ENCODE measurements at regions not wholly inside any gene's neighbourhood (a gene's known extent, or its start where the extent isn't known, plus 50 kb on each side); places are given as distances from the start of the nearest gene placed in this dataset.

DNA sequence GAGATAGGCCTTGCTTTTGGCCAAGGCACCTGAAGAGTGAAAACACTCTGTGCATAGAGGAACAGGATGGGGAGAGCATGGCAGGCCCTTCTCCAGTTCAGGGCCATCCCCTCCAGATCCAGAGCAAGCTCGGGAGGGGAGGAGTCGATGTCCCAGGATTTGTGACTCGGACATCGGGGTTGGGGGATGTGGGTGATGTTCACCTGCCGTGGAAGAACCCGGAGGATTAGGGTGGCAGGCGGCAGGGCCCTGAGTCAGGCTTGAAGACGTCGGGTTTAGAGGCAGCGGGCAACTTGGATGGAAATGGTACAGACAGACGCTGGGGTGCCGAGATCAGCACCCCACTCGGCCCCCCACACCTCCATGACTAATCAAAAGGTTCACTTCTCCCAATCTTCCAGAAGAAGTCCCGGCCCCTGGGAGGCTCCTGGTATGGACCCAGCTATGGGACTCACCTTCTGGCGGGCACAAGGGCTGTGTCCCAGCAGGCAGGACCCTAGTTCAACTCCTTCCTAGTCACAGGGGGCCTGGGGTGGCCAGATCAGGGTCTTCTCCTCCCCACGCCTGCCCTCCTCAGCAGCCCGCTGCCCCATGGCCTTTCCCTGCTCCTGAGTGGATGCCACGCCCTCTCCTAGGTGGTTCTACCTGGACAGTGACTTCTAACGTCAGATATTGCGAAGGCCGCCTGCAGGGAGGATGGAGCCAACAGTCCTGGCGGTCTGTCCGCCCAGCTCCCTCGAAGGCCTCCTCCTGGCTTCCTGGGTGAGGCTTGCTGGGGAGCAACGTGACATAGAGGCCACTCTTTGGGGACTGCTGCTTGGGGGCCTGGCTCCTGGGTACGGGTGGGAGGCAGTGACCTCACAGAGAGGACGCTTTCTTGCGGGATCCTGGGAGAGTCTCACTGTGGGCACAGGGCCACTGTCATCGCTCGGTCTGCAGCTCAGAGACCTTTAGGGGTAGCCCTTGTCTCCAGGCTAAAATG is 792.5 kb downstream of the BRD1 start:
- no peaks in the 10 kb centered on the region for H3K27me3 Mint-ChIP-seq (ENCODE audit: insufficient read depth)
- H3K4me3 Mint-ChIP-seq, result no peak overlapping the region
- DNase-seq, result no peak
- H3K9me3 Mint-ChIP-seq, result peaks cover 75% of the 10 kb centered on the region
- H3K27ac Mint-ChIP-seq, result no peak overlapping the region
- no peak for TF ChIP-seq CTCF (IDR thresholded peaks at IDR 0.05)
- H3K4me1 Mint-ChIP-seq (ENCODE audit: low read depth), result no peaks in the 10 kb centered on the region
- H3K36me3 Mint-ChIP-seq (ENCODE audit: low read depth), result peaks cover 9% of the 10 kb centered on the region

DNA sequence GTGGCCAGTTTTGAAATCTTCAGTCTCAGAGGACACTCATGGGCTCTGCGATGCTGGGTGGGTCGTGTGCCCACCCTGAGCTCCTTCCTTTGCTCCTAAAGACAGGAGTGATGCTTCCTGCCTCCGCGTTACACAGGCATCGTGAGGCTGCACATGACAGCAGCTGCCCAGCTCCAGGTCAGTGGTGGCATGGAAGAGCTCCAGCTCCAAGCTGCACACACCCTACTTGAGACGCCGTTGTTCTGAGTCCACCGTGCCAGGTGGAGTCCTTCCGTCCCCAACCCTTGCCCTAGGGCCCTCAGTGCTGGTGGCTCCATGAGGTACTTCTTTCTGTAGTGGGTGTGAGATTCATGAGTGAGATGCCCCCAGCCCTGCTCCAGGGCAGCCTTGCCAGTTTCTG is 794.1 kb downstream of the BRD1 start:
- Mint-ChIP-seq H3K36me3 (ENCODE audit: low read depth) (peaks cover 7% of the 10 kb centered on the region), H3K4me3 (no peak overlapping the region), H3K4me1 (ENCODE audit: low read depth) (no peaks in the 10 kb centered on the region), H3K9me3 (peaks cover 75% of the 10 kb centered on the region), H3K27me3 (ENCODE audit: insufficient read depth) (no peaks in the 10 kb centered on the region; the same call in 1 of the 2 replicates), H3K27ac (no peak overlapping the region)
- no peak for TF ChIP-seq CTCF (IDR thresholded peaks at IDR 0.05)
- no peak for DNase-seq

GRCh38 chr22:49032821-49033220 is 794.9 kb downstream of the BRD1 start:
- H3K27ac Mint-ChIP-seq, result no peak overlapping the region
- no peaks in the 10 kb centered on the region; the same call in 1 of the 2 replicates for H3K27me3 Mint-ChIP-seq (ENCODE audit: insufficient read depth)

DNA sequence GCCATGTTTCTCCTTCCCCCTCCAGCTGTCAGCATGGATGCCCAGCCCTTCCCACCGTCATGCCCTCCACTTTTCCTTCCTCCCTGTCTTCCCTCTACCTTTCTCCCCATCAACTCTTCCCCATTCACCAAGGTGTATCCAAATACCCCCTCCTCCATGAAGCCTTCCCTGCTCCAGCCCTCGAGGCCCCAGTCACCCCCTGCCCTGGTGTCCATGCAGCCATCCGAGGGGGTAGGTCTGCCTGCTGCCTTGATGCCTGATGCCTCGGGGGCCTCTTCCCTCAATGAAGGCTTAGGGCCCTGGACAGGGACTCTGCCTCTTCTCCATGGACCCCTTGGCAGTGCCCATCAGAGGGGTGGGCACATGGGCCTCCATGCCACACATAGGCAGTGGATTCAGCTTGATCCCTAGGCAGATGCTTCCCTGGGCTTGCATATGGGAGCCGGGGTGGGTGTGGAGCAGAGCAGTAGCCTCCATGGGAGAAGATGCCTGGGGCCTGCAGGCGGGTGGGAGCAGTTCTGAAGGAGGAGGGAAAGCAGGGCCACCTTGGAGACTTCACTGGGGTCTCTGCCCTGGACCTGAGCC is 795.8 kb downstream of the BRD1 start:
- Mint-ChIP-seq H3K27me3 (ENCODE audit: insufficient read depth) (no peaks in the 10 kb centered on the region; the same call in 1 of the 2 replicates), H3K27ac (no peak overlapping the region)
- no peak for TF ChIP-seq CTCF (IDR thresholded peaks at IDR 0.05)

More at GRCh38 chr22:49032821-49033220, 794.9 kb downstream of the BRD1 start:
- TF ChIP-seq CTCF (IDR thresholded peaks at IDR 0.05), result no peak
- peaks cover 9% of the 10 kb centered on the region for H3K36me3 Mint-ChIP-seq (ENCODE audit: low read depth)
- no peak overlapping the region for H3K4me3 Mint-ChIP-seq
- peaks cover 72% of the 10 kb centered on the region for H3K9me3 Mint-ChIP-seq
- no peaks in the 10 kb centered on the region for H3K4me1 Mint-ChIP-seq (ENCODE audit: low read depth)
- no peak for DNase-seq

DNA sequence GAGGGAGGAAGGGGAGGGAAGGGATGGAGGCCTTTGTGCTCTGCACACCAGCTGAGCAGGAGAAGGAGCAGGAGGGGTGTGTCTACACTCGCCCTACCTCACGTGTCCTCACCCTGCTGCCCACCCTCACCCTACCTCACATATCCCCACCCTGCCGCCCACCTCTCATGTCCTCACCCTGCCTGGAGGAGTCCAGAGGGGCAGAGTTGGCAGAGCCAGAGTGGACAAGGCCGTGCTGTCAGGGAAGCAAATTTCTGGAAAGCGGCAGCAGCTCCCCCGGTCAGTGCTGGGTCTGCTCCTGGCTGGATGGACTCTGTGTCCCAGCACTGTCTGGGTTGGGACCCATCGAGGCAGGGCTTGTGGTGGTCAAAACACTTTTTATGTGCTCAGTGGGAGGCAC is 799.6 kb downstream of the BRD1 start:
- Mint-ChIP-seq H3K4me1 (ENCODE audit: low read depth) (no peaks in the 10 kb centered on the region), H3K27ac (no peak overlapping the region), H3K36me3 (ENCODE audit: low read depth) (peaks cover 6% of the 10 kb centered on the region; the same call in 1 of the 2 replicates), H3K27me3 (ENCODE audit: insufficient read depth) (no peaks in the 10 kb centered on the region; the same call in 1 of the 2 replicates), H3K4me3 (no peak overlapping the region), H3K9me3 (peaks cover 70% of the 10 kb centered on the region)
- DNase-seq, result no peak
- TF ChIP-seq CTCF (IDR thresholded peaks at IDR 0.05), result no peak

More for the DNA sequence above, 795.8 kb downstream of the BRD1 start:
- Mint-ChIP-seq H3K9me3 (peaks cover 76% of the 10 kb centered on the region), H3K36me3 (ENCODE audit: low read depth) (peaks cover 10% of the 10 kb centered on the region), H3K4me3 (no peak overlapping the region), H3K4me1 (ENCODE audit: low read depth) (no peaks in the 10 kb centered on the region)
- no peak for DNase-seq
